ENCODE measurements at regions not wholly inside any gene's neighbourhood (a gene's known extent, or its start where the extent isn't known, plus 50 kb on each side); places are given as distances from the start of the nearest gene placed in this dataset.

DNA sequence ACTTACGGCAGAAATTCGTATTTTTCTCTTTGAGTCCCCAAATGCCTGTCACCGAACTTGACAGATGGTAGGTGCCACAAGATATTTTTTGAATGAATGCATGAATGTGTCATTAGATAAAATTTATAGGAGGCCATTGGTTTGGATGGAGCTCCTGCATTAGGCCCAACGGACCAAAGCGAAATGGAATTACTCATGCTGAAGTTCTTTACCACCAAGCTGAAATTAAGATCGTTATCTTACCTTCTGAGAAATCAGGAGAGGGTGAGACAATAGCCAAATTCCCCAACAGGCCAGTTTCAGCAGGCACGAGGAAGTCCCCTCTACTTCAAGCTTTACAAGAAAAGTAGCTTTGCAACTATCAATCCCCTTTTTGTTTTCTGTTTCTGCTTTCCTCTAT, 452.5 kb upstream of the ARGLU1 start:
- DNase-seq: no peak
- Histone ChIP-seq H3K36me3 (no peaks in the 10 kb centered on the region), H3K4me3 (ENCODE audit: low read depth, low read length) (no peak overlapping the region), H3K27me3 (ENCODE audit: insufficient read depth, low read depth, severe bottlenecking) (peaks cover 8% of the 10 kb centered on the region), H3K27ac (no peak overlapping the region), H3K9me3 (ENCODE audit: severe bottlenecking) (no peaks in the 10 kb centered on the region)
- no peak for TF ChIP-seq CTCF (IDR thresholded peaks at IDR 0.05; ENCODE audit: low read depth, low read length)

DNA sequence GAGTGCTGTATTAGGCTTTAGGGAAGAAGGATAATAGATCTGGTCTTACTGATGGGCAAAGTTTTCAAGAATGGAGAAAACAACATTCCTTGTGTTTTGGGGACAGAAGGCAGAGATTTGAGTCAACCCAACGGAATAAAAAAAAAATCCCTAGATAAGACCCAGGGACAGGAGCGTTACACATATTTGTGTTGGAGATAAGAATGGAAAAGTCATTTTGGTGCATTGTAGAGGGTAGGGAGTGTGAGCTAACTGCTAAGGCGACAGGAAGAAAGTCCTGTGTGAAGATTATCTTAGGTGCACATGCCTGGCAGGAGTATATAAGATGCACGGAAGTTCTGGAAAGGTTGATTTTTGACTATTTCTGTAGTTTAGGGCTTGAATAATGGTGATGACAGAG, 450.3 kb upstream of the ARGLU1 start:
- H3K36me3 ChIP-seq: no peaks in the 10 kb centered on the region
- TF ChIP-seq CTCF (IDR thresholded peaks at IDR 0.05; ENCODE audit: low read depth, low read length): no peak
- H3K4me3 ChIP-seq (ENCODE audit: low read depth, low read length): no peak overlapping the region
- H3K9me3 ChIP-seq (ENCODE audit: severe bottlenecking): no peaks in the 10 kb centered on the region
- peaks cover 8% of the 10 kb centered on the region for H3K27me3 ChIP-seq (ENCODE audit: insufficient read depth, low read depth, severe bottlenecking)
- no peak for DNase-seq
- H3K27ac ChIP-seq: no peak overlapping the region

GRCh38 chr13:107006661-107007060, 438.7 kb upstream of the ARGLU1 start:
- no peak for TF ChIP-seq CTCF (IDR thresholded peaks at IDR 0.05; ENCODE audit: low read depth, low read length)
- no peak for DNase-seq
- Histone ChIP-seq H3K36me3 (no peaks in the 10 kb centered on the region), H3K9me3 (ENCODE audit: severe bottlenecking) (no peaks in the 10 kb centered on the region), H3K27ac (no peak overlapping the region), H3K27me3 (ENCODE audit: insufficient read depth, low read depth, severe bottlenecking) (peaks cover 29% of the 10 kb centered on the region), H3K4me3 (ENCODE audit: low read depth, low read length) (no peak overlapping the region)

GRCh38 chr13:107005577-107005976, 437.6 kb upstream of the ARGLU1 start:
- no peak for TF ChIP-seq CTCF (IDR thresholded peaks at IDR 0.05; ENCODE audit: low read depth, low read length)
- Histone ChIP-seq H3K27me3 (ENCODE audit: insufficient read depth, low read depth, severe bottlenecking) (peaks cover 29% of the 10 kb centered on the region), H3K36me3 (no peaks in the 10 kb centered on the region), H3K9me3 (ENCODE audit: severe bottlenecking) (no peaks in the 10 kb centered on the region), H3K4me3 (ENCODE audit: low read depth, low read length) (no peak overlapping the region), H3K27ac (no peak overlapping the region)
- DNase-seq: no peak

DNA sequence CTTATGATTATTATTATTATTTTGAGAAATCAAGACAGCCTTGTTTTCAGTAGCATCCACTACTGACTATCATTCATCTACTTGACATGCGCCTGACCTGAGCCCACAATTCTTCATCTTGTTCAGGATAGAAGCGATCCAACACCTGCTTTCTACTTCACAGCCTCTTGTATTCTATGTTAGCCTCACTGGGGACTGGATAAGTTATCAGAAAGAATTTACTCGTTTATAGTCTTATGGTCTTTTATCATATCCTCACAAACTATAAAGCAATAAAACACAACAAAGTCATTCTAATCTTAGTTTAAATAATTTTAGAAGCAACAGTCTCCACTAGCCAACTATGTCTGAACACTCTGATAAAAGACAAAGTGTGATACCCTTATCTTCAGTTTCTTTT, 436.0 kb upstream of the ARGLU1 start:
- no peak for TF ChIP-seq CTCF (IDR thresholded peaks at IDR 0.05; ENCODE audit: low read depth, low read length)
- Histone ChIP-seq H3K27me3 (ENCODE audit: insufficient read depth, low read depth, severe bottlenecking) (peaks cover 24% of the 10 kb centered on the region), H3K4me3 (ENCODE audit: low read depth, low read length) (no peak overlapping the region), H3K27ac (no peak overlapping the region), H3K36me3 (no peaks in the 10 kb centered on the region), H3K9me3 (ENCODE audit: severe bottlenecking) (no peaks in the 10 kb centered on the region)
- no peak for DNase-seq

- no peaks in the 10 kb centered on the region for H3K36me3 ChIP-seq
- DNase-seq: no peak
- no peak overlapping the region for H3K4me3 ChIP-seq (ENCODE audit: low read depth, low read length)
- no peaks in the 10 kb centered on the region for H3K27me3 ChIP-seq (ENCODE audit: insufficient read depth, low read depth, severe bottlenecking)
- H3K27ac ChIP-seq: no peak overlapping the region
- TF ChIP-seq CTCF (IDR thresholded peaks at IDR 0.05; ENCODE audit: low read depth, low read length): no peak
- no peaks in the 10 kb centered on the region for H3K9me3 ChIP-seq (ENCODE audit: severe bottlenecking)
Observed at GRCh38 chr13:106998664-106999063, 430.7 kb upstream of the ARGLU1 start.

Measured in WERI-Rb-1 (cell line).